Brain microvascular endothelial cell (primary cell): ENCODE measurements at regions not wholly inside any gene's neighbourhood (a gene's known extent, or its start where the extent isn't known, plus 50 kb on each side); places are given as distances from the start of the nearest gene placed in this dataset.

Experiments
- DNase-seq: peaks from one replicate; pipeline ENCODE4 v3.0.0-alpha.2; 2020
- H3K27ac ChIP-seq: fragments of 250-450 bp; sonication (Bioruptor Pico); 2 replicates; pipeline ENCODE4 v1.5.1; 2020; ENCODE audit warnings: mild to moderate bottlenecking, moderate library complexity
- H3K27me3 ChIP-seq: fragments of 250-450 bp; sonication (Bioruptor Pico); replicated peaks from 2 replicates; pipeline ENCODE4 v1.5.1; 2020; ENCODE audit warnings: mild to moderate bottlenecking
- H3K36me3 ChIP-seq: fragments of 250-450 bp; sonication (Bioruptor Pico); replicated peaks from 2 replicates; pipeline ENCODE4 v1.5.1; 2020; ENCODE audit warnings: mild to moderate bottlenecking
- H3K4me3 ChIP-seq: 2 replicates; pipeline ENCODE4 v1.5.1; 2011; ENCODE audit warnings: low read depth, mild to moderate bottlenecking, control low read depth, low read length, moderate library complexity
- in situ Hi-C: cut with HindIII; loops from 2 replicates; pipeline ENCODE4 v1.10.0; 2017; ENCODE audit warnings: low sequenced_read_pairs, low pct_ligation_motif_present
- TF ChIP-seq, protein P1 (sequence below): IDR thresholded peaks from 2 replicates; pipeline ENCODE4 v1.5.1; 2011; ENCODE audit warnings: low read depth, mild to moderate bottlenecking, moderate library complexity, low read length, control low read depth, inconsistent platforms; ENCODE audit errors: missing control alignments

DNA sequence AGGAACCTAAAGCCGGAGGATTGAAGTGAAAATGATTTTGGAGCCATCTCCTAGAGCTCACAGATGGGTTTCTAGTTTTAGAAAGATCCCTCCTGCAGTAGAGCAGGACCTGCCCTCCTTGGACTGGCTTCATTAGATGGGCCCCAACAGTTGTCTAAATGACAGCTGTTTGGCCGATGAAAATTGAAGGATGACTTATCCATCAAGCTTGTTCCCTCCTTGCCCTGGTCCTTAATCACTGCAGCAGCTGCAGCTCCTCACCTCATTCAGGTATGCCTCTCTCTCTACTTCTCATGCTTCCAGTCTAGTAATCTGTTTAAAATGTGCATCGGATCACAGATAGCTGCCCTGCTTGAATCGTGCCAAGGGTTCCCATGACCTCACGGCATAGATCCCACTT is 677.6 kb downstream of the BCL11A start:
- no peak overlapping the region for H3K27ac ChIP-seq
- TF ChIP-seq, protein P1, sequence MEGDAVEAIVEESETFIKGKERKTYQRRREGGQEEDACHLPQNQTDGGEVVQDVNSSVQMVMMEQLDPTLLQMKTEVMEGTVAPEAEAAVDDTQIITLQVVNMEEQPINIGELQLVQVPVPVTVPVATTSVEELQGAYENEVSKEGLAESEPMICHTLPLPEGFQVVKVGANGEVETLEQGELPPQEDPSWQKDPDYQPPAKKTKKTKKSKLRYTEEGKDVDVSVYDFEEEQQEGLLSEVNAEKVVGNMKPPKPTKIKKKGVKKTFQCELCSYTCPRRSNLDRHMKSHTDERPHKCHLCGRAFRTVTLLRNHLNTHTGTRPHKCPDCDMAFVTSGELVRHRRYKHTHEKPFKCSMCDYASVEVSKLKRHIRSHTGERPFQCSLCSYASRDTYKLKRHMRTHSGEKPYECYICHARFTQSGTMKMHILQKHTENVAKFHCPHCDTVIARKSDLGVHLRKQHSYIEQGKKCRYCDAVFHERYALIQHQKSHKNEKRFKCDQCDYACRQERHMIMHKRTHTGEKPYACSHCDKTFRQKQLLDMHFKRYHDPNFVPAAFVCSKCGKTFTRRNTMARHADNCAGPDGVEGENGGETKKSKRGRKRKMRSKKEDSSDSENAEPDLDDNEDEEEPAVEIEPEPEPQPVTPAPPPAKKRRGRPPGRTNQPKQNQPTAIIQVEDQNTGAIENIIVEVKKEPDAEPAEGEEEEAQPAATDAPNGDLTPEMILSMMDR: no peak
- H3K27me3 ChIP-seq: no peaks in the 10 kb centered on the region
- no peaks in the 10 kb centered on the region for H3K36me3 ChIP-seq
- H3K4me3 ChIP-seq: no peak overlapping the region
- no peak for DNase-seq
- in situ Hi-C loops: no loop called here

DNA sequence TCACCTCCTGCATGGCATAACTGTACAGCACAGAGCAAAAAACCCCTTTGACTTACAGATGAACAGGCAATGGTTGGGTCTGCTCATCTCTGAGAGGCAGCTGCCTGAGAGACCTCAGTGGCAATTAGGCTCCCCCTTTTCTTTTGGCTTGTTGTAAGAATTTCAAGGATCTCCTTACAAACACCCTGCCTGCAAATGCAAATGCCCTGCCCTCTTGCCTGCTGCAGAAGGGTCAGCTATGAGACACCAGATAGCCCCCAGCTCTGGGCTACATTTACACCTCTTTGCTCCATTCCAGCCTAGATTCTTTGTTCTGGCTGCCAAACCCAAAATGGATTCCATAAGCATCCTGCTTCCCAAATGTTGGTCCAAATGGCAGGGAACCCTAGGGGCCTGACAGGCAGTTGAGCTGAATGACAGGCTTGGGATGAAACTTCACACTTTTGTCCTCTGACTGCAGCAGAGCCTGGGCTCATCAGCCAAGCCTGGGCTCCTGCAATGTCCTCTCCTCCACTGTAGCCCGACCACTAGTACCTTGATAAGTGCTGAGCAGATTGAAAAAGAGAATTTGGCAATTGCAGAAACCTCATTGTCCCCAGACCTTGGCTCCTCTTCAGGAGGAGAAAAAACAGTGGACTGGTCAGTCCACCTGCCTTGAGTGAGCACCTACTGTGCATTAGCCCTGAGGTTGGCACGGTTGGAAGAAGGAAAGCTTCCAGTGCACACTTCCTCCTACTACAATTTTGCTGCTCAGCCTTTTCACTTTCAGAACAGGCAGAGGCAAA is 678.3 kb downstream of the BCL11A start:
- no peak overlapping the region for H3K27ac ChIP-seq
- no peak overlapping the region for H3K4me3 ChIP-seq
- TF ChIP-seq, protein P1: no peak
- no peak for DNase-seq
- no peaks in the 10 kb centered on the region for H3K36me3 ChIP-seq
- in situ Hi-C loops: no loop called here
- no peaks in the 10 kb centered on the region for H3K27me3 ChIP-seq

DNA sequence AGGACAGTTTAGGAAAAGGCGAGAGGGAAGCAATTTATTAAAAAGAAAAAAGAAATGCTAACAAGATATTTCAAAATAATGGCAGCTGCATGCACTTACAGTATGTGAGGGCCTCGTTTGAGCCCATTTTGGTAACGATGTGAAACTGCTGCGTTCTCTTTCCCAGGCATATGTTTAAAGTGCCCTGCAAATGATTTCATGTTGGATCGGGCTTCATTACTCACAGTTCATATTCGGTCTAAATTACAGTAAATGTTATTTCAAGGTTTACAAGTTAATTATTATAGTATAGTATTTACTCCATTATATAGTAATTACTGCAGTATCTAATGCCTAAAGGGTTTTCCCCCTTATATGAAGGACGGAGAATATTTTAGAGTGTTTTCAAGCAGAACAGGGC is 679.1 kb downstream of the BCL11A start:
- no peaks in the 10 kb centered on the region for H3K36me3 ChIP-seq
- TF ChIP-seq, protein P1: no peak
- H3K4me3 ChIP-seq: no peak overlapping the region
- no peaks in the 10 kb centered on the region for H3K27me3 ChIP-seq
- no peak overlapping the region for H3K27ac ChIP-seq
- DNase-seq: no peak
- in situ Hi-C loops: no loop called here

DNA sequence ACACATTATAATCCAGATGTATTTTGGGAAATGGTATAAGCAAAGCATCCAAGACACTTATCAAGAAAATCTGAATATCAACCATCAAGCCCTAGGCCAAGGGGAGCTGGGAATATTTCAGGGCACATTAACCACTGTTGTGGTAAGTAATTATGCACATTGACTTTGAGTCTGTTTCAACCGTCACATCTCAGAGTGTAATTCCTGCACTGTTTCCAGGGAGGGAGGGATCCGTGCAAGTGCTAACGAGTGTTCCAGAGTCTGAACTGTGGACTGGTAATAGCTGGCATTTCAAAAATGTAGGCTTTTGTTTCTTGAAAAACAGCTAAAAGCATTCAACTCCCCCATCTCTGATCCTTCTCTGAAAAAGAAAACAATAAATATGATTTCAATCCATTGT is 681.6 kb downstream of the BCL11A start:
- DNase-seq: no peak
- H3K27ac ChIP-seq: no peak overlapping the region
- H3K4me3 ChIP-seq: no peak overlapping the region
- in situ Hi-C loops: no loop called here
- H3K27me3 ChIP-seq: no peaks in the 10 kb centered on the region
- H3K36me3 ChIP-seq: no peaks in the 10 kb centered on the region
- TF ChIP-seq, protein P1: no peak

DNA sequence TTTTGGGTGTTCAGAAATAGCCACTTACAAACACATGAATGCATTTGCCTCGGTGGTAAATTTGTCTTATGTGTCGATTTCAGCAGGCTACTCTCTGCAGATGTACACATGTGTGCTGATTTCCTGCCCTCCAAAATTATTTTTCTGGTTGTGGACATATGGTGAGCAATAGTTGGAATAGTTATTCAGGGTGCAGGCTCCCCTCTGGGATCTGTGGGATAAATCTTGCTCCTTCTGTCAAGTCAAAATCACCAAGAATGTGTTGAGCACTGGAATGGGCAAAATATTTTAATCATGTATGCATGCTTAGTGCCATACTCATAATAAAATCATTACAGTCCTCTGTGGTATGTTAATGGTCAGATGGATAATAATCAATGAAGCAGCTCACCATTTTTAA is 684.5 kb downstream of the BCL11A start:
- H3K36me3 ChIP-seq: no peaks in the 10 kb centered on the region
- TF ChIP-seq, protein P1: no peak
- H3K27me3 ChIP-seq: no peaks in the 10 kb centered on the region
- no peak for DNase-seq
- H3K27ac ChIP-seq: no peak overlapping the region
- H3K4me3 ChIP-seq: no peak overlapping the region
- in situ Hi-C loops: no loop called here

DNA sequence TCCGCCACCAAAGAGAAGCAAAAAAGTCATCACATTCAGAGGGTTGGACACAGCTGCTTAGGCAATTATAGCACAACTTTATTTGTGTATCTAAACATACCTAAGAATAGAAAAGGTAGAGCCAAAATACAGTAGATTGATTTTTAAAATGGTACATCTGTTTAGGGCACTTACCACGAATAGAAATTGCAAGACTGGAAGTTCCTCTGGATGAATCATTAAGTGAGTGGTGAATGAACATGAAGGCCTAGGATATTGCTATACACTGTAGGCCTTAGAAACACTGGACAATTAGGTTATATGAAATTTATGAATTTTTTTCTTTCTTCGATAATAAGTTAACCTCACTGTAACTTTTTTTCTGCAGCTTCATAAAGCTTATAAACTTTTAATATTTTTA is 687.0 kb downstream of the BCL11A start:
- in situ Hi-C loops: no loop called here

More for the DNA sequence above, 687.0 kb downstream of the BCL11A start:
- no peak for DNase-seq
- Histone ChIP-seq H3K27ac (no peak overlapping the region), H3K27me3 (no peaks in the 10 kb centered on the region), H3K4me3 (no peak overlapping the region), H3K36me3 (no peaks in the 10 kb centered on the region)
- TF ChIP-seq, protein P1: no peak
